ENCODE measurements at regions not wholly inside any gene's neighbourhood (a gene's known extent, or its start where the extent isn't known, plus 50 kb on each side); places are given as distances from the start of the nearest gene placed in this dataset.

- H3K9me3 ChIP-seq = no peaks in the 10 kb centered on the region
- H3K4me1 ChIP-seq = no peaks in the 10 kb centered on the region
- DNase-seq = no peak
- ATAC-seq = no peak
- intact Hi-C loops (cut with DNase I) = no loop called here
- H3K4me3 ChIP-seq = no peak overlapping the region
- no peaks in the 10 kb centered on the region for H3K27me3 ChIP-seq
- H3K36me3 ChIP-seq = no peaks in the 10 kb centered on the region
- TF ChIP-seq, protein P1, sequence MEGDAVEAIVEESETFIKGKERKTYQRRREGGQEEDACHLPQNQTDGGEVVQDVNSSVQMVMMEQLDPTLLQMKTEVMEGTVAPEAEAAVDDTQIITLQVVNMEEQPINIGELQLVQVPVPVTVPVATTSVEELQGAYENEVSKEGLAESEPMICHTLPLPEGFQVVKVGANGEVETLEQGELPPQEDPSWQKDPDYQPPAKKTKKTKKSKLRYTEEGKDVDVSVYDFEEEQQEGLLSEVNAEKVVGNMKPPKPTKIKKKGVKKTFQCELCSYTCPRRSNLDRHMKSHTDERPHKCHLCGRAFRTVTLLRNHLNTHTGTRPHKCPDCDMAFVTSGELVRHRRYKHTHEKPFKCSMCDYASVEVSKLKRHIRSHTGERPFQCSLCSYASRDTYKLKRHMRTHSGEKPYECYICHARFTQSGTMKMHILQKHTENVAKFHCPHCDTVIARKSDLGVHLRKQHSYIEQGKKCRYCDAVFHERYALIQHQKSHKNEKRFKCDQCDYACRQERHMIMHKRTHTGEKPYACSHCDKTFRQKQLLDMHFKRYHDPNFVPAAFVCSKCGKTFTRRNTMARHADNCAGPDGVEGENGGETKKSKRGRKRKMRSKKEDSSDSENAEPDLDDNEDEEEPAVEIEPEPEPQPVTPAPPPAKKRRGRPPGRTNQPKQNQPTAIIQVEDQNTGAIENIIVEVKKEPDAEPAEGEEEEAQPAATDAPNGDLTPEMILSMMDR (IDR thresholded peaks at IDR 0.05) = no peak
- H3K27ac ChIP-seq = no peak overlapping the region
These were observed 247.1 kb upstream of the SRRM4 start for GRCh38 chr12:118734266-118734665.

- Histone ChIP-seq H3K4me1 (no peaks in the 10 kb centered on the region), H3K4me3 (no peak overlapping the region), H3K27me3 (no peaks in the 10 kb centered on the region), H3K27ac (no peak overlapping the region), H3K9me3 (no peaks in the 10 kb centered on the region), H3K36me3 (no peaks in the 10 kb centered on the region)
- TF ChIP-seq, protein P1 (IDR thresholded peaks at IDR 0.05) = no peak
- DNase-seq (no peak), ATAC-seq (no peak)
- intact Hi-C loops (cut with DNase I) = no loop called here
These were observed 243.3 kb upstream of the SRRM4 start for GRCh38 chr12:118737985-118738540.

GRCh38 chr12:118741194-118741593, 240.1 kb upstream of the SRRM4 start:
- H3K4me1 ChIP-seq = no peaks in the 10 kb centered on the region
- no peaks in the 10 kb centered on the region for H3K27me3 ChIP-seq
- no peak overlapping the region for H3K27ac ChIP-seq
- TF ChIP-seq, protein P1 (IDR thresholded peaks at IDR 0.05) = no peak
- no peak overlapping the region for H3K4me3 ChIP-seq
- no peaks in the 10 kb centered on the region for H3K9me3 ChIP-seq
- intact Hi-C loops (cut with DNase I) = no loop called here
- no peak for DNase-seq
- no peak for ATAC-seq
- no peaks in the 10 kb centered on the region for H3K36me3 ChIP-seq

GRCh38 chr12:118742431-118742830, 238.9 kb upstream of the SRRM4 start:
- ATAC-seq (no peak), DNase-seq (no peak)
- Histone ChIP-seq H3K9me3 (no peaks in the 10 kb centered on the region), H3K27me3 (no peaks in the 10 kb centered on the region), H3K4me3 (no peak overlapping the region), H3K27ac (no peak overlapping the region), H3K36me3 (no peaks in the 10 kb centered on the region), H3K4me1 (no peaks in the 10 kb centered on the region)
- TF ChIP-seq, protein P1 (IDR thresholded peaks at IDR 0.05) = no peak
- intact Hi-C loops (cut with DNase I) = no loop called here

- no peak overlapping the region for H3K4me3 ChIP-seq
- no peak for DNase-seq
- intact Hi-C loops (cut with DNase I) = no loop called here
- H3K27me3 ChIP-seq = no peaks in the 10 kb centered on the region
- no peaks in the 10 kb centered on the region for H3K36me3 ChIP-seq
- no peaks in the 10 kb centered on the region for H3K9me3 ChIP-seq
- TF ChIP-seq, protein P1 (IDR thresholded peaks at IDR 0.05) = no peak
- ATAC-seq = no peak
- H3K27ac ChIP-seq = no peak overlapping the region
- no peaks in the 10 kb centered on the region for H3K4me1 ChIP-seq
These were observed 237.2 kb upstream of the SRRM4 start for GRCh38 chr12:118743896-118744700.

Data from upper lobe of right lung (tissue), 1 donor.